Testis (tissue), 2 donors: ENCODE measurements at regions not wholly inside any gene's neighbourhood (a gene's known extent, or its start where the extent isn't known, plus 50 kb on each side); places are given as distances from the start of the nearest gene placed in this dataset.
"Not testable (repeated sequence)": the region's sequence is repeated elsewhere in the genome, so short reads cannot be mapped to it uniquely, and the experiment has no call there.

ENCODE experiments used
- POLR2A ChIP-seq: fragments of 450-650 bp; IDR thresholded peaks from one replicate; pipeline ENCODE4 v1.6.1; 2017; ENCODE audit warnings: antibody characterized with exemption, mild to moderate bottlenecking, moderate library complexity
- TF ChIP-seq, protein P1 (sequence below), 3 experiments: fragments of 450-650 bp in 2 of 3; fragments of 200-600 bp in 1 of 3; sonication (generic) in 1 of 3; IDR thresholded peaks; one replicate each; pipeline ENCODE4 v1.5.1; 2016 to 2019; ENCODE audit warnings: antibody characterized with exemption in 3 of 3, mild to moderate bottlenecking in 2 of 3, moderate library complexity in 1 of 3

DNA sequence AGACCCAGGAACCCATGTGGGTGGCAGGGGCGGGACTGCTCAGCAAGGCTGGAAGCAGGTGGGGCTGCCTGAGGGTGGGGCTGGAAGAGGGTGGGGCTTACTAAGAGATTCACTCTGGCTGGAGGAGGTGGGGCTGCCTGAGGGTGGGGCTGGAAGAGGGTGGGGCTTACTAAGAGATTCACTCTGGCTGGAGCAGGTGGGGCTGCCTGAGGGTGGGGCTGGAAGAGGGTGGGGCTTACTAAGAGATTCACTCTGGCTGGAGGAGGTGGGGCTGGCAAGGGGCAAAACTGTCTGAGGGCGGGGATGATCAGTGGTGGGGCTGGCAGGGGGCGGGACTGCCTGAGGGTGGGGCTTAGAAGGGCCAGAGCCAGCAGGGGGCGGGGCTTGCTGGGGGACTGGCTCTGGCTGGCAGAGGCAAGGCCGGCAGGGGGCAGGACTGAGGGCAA is 212.8 kb upstream of the LRRC61 start:
- TF ChIP-seq, protein P1, sequence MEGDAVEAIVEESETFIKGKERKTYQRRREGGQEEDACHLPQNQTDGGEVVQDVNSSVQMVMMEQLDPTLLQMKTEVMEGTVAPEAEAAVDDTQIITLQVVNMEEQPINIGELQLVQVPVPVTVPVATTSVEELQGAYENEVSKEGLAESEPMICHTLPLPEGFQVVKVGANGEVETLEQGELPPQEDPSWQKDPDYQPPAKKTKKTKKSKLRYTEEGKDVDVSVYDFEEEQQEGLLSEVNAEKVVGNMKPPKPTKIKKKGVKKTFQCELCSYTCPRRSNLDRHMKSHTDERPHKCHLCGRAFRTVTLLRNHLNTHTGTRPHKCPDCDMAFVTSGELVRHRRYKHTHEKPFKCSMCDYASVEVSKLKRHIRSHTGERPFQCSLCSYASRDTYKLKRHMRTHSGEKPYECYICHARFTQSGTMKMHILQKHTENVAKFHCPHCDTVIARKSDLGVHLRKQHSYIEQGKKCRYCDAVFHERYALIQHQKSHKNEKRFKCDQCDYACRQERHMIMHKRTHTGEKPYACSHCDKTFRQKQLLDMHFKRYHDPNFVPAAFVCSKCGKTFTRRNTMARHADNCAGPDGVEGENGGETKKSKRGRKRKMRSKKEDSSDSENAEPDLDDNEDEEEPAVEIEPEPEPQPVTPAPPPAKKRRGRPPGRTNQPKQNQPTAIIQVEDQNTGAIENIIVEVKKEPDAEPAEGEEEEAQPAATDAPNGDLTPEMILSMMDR (IDR thresholded peaks at IDR 0.05) = not testable (repeated sequence)
- not testable (repeated sequence) for TF ChIP-seq POLR2A
